Colonic mucosa (tissue), 4 donors: ENCODE measurements at regions not wholly inside any gene's neighbourhood (a gene's known extent, or its start where the extent isn't known, plus 50 kb on each side); places are given as distances from the start of the nearest gene placed in this dataset.
"Not testable (repeated sequence)": the region's sequence is repeated elsewhere in the genome, so short reads cannot be mapped to it uniquely, and the experiment has no call there.

ENCODE experiments used
- DNase-seq: peaks from one replicate; pipeline ENCODE4 v3.0.0-alpha.2; 2020
- H3K27ac ChIP-seq: fragments of 200-600 bp; one replicate; pipeline ENCODE4 v1.8.0; 2021
- H3K27me3 ChIP-seq: fragments of 200-600 bp; one replicate; pipeline ENCODE4 v1.8.0; 2021
- H3K36me3 ChIP-seq: fragments of 200-600 bp; one replicate; pipeline ENCODE4 v1.8.0; 2021
- H3K4me1 ChIP-seq: fragments of 200-600 bp; one replicate; pipeline ENCODE4 v1.8.0; 2021; ENCODE audit warnings: mild to moderate bottlenecking
- H3K4me3 ChIP-seq: fragments of 200-600 bp; one replicate; pipeline ENCODE4 v1.8.0; 2021
- H3K9ac ChIP-seq, 2 donors: one replicate each; pipeline ENCODE4 v1.7.0; 2013; ENCODE audit warnings: control low read depth in 2 of 2, low read depth in 2 of 2, low read length in 2 of 2
- H3K9me3 ChIP-seq: fragments of 200-600 bp; one replicate; pipeline ENCODE4 v1.8.0; 2021
- intact Hi-C: fragments of 100-400 bp; cut with DNase I; formaldehyde crosslinking; loops from one replicate; pipeline ENCODE4 v1.14.1; 2022
- TF ChIP-seq, protein P1 (sequence below): fragments of 200-600 bp; IDR thresholded peaks from one replicate; pipeline ENCODE4 v1.8.0; 2022; ENCODE audit warnings: antibody characterized with exemption, mild to moderate bottlenecking
- donor health status: healthy.
- donor health status: DM: no; HTN: no; CAD: no.
- donor health status: DM: no; HTN: no; CAD: no.

- TF ChIP-seq, protein P1, sequence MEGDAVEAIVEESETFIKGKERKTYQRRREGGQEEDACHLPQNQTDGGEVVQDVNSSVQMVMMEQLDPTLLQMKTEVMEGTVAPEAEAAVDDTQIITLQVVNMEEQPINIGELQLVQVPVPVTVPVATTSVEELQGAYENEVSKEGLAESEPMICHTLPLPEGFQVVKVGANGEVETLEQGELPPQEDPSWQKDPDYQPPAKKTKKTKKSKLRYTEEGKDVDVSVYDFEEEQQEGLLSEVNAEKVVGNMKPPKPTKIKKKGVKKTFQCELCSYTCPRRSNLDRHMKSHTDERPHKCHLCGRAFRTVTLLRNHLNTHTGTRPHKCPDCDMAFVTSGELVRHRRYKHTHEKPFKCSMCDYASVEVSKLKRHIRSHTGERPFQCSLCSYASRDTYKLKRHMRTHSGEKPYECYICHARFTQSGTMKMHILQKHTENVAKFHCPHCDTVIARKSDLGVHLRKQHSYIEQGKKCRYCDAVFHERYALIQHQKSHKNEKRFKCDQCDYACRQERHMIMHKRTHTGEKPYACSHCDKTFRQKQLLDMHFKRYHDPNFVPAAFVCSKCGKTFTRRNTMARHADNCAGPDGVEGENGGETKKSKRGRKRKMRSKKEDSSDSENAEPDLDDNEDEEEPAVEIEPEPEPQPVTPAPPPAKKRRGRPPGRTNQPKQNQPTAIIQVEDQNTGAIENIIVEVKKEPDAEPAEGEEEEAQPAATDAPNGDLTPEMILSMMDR: no peak
- Histone ChIP-seq H3K27me3 (no peaks in the 10 kb centered on the region), H3K4me3 (no peak overlapping the region), H3K9ac (no peak overlapping the region), H3K9me3 (no peaks in the 10 kb centered on the region), H3K36me3 (no peaks in the 10 kb centered on the region), H3K27ac (no peak overlapping the region), H3K4me1 (peaks cover 6% of the 10 kb centered on the region)
- intact Hi-C loops: no loop called here
- no peak for DNase-seq
Measured at GRCh38 chr1:58850636-58851035, 66.8 kb upstream of the JUN start.

- Histone ChIP-seq H3K9me3 (no peaks in the 10 kb centered on the region), H3K36me3 (no peaks in the 10 kb centered on the region), H3K27me3 (no peaks in the 10 kb centered on the region), H3K9ac (no peak overlapping the region), H3K4me3 (no peak overlapping the region), H3K27ac (no peak overlapping the region), H3K4me1 (peaks cover 6% of the 10 kb centered on the region)
- TF ChIP-seq, protein P1: no peak
- intact Hi-C loops: no loop called here
- DNase-seq: no peak
Measured at GRCh38 chr1:58852731-58853485, 69.1 kb upstream of the JUN start.

DNA sequence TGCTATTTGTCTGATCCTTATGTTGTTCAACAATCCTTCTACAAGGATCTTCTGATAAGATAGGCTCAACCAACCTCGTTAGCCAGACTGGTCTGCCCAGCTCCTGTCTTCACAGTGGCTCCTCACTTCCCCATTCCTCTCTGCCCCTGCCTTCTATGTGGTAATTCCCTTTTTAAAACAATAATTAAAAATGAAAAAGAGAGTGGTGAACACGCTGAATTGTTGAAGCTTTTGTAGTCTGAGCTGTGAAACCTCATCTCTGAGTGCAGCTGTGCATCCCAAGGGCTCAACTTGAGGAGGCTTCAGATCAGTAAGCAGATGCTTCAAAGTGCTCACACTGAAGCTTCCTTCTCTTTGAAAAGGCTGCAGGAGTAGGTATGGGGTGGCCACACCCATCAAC lies 70.7 kb upstream of the JUN start:
- intact Hi-C loops: no loop called here
- no peaks in the 10 kb centered on the region for H3K4me1 ChIP-seq
- no peaks in the 10 kb centered on the region for H3K27me3 ChIP-seq
- H3K9me3 ChIP-seq: no peaks in the 10 kb centered on the region
- no peak for DNase-seq
- TF ChIP-seq, protein P1: no peak
- H3K27ac ChIP-seq: no peak overlapping the region
- H3K4me3 ChIP-seq: no peak overlapping the region
- H3K9ac ChIP-seq: no peak overlapping the region
- no peaks in the 10 kb centered on the region for H3K36me3 ChIP-seq

DNA sequence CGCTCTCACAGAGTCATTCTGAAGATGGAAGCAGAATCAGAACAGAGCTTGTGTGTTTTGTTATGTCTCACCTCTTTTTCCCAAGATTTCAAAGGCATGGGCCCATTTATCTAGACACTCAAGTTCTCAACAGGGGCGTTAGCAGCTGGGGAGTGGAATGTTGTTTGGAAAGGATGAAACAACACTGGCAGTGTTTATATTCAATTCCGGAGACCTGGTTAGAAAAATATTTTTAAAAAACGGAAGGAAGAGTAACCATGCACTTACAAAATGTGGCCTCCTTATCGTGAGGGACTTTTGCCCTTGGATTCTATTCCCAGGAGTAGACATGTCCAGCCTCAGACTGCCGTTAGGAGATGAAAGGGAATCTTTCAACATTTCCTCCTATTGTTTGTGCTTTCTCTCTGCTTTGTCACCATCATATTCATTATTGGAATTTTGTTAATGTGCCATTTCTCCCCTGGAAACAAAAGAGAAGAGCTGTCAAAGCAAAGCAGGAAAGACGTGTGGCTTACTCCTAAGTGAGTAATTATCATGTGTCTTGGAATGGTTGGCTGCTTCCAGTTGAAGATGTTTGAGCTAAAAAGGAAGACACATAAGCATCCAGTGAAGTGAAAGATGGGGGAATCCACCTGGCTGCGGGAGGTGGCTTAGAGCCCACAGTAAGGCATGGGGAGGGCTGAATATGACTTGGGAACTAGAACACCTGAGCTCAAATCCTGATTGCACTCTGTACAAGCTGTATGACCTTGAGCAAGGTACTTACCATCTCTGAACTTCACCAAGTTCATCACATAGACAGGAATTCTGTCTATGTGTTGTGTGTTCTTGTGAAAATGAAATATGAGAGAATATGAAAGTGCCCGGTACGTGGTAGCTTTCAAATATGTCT lies 71.7 kb upstream of the JUN start:
- Histone ChIP-seq H3K27me3 (no peaks in the 10 kb centered on the region), H3K4me1 (no peaks in the 10 kb centered on the region), H3K36me3 (no peaks in the 10 kb centered on the region), H3K9me3 (no peaks in the 10 kb centered on the region), H3K27ac (no peak overlapping the region), H3K9ac (no peak overlapping the region), H3K4me3 (no peak overlapping the region)
- TF ChIP-seq, protein P1: no peak
- intact Hi-C loops: no loop called here
- DNase-seq: no peak

GRCh38 chr1:58856281-58856680 lies 72.4 kb upstream of the JUN start:
- H3K9ac ChIP-seq, intact Hi-C loops, H3K9me3 ChIP-seq, H3K36me3 ChIP-seq, H3K4me1 ChIP-seq, H3K27ac ChIP-seq, H3K4me3 ChIP-seq, DNase-seq, H3K27me3 ChIP-seq: not testable (repeated sequence)
